D721Med (cell line): ENCODE measurements at regions not wholly inside any gene's neighbourhood (a gene's known extent, or its start where the extent isn't known, plus 50 kb on each side); places are given as distances from the start of the nearest gene placed in this dataset.

Experiments
- DNase-seq: peaks from one replicate; pipeline ENCODE4 v3.0.0; 2011; ENCODE audit warnings: low spot score; ENCODE audit not compliant: insufficient read length
- FAIRE-seq: peaks from 2 replicates; lab custom pipeline; 2011; peaks lifted over from hg19 to GRCh38; lab: Jason Lieb, UNC
- TF ChIP-seq, protein P1 (sequence below): IDR thresholded peaks from 2 replicates; pipeline ENCODE4 v1.5.1; 2012; ENCODE audit warnings: mild to moderate bottlenecking, control low read depth; ENCODE audit not compliant: insufficient read depth; ENCODE audit errors: missing control alignments

DNA sequence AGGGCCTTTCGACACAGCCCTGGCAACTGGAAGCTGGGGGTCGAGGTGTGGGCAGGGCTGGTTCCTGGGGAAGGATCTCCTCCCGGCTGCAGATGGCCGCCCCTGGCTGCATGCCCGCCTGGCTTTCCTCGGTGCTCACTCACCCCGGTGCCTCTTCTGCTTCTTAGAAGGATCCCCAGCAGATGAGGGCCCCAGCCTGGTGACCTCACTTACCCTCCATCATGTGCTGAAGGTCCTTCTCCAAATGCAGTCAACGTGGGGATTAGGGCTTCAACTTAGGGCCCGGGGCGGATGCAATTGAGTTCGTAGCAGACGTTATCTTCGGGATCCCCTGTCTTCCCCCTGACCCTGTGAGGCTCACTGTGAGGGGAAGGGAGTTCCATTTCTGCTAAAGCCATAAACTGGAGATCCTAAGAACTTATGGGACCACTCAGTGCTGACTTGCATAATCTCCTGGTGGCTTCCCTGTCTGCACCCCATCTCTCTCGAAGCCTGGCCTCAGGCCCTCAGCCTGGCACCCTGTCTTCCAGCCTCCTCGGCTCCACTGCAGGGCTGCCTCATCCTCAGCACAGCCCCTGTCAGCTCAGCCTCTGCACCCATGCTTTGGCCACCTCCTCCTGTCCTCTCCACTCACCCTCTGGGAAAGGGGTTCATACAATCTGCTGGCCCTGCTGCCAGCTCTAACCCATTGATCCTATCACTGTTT, 92.6 kb downstream of the THBS2 start:
- no peak for DNase-seq
- TF ChIP-seq, protein P1, sequence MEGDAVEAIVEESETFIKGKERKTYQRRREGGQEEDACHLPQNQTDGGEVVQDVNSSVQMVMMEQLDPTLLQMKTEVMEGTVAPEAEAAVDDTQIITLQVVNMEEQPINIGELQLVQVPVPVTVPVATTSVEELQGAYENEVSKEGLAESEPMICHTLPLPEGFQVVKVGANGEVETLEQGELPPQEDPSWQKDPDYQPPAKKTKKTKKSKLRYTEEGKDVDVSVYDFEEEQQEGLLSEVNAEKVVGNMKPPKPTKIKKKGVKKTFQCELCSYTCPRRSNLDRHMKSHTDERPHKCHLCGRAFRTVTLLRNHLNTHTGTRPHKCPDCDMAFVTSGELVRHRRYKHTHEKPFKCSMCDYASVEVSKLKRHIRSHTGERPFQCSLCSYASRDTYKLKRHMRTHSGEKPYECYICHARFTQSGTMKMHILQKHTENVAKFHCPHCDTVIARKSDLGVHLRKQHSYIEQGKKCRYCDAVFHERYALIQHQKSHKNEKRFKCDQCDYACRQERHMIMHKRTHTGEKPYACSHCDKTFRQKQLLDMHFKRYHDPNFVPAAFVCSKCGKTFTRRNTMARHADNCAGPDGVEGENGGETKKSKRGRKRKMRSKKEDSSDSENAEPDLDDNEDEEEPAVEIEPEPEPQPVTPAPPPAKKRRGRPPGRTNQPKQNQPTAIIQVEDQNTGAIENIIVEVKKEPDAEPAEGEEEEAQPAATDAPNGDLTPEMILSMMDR, result no peak
- FAIRE-seq, result no peak

DNA sequence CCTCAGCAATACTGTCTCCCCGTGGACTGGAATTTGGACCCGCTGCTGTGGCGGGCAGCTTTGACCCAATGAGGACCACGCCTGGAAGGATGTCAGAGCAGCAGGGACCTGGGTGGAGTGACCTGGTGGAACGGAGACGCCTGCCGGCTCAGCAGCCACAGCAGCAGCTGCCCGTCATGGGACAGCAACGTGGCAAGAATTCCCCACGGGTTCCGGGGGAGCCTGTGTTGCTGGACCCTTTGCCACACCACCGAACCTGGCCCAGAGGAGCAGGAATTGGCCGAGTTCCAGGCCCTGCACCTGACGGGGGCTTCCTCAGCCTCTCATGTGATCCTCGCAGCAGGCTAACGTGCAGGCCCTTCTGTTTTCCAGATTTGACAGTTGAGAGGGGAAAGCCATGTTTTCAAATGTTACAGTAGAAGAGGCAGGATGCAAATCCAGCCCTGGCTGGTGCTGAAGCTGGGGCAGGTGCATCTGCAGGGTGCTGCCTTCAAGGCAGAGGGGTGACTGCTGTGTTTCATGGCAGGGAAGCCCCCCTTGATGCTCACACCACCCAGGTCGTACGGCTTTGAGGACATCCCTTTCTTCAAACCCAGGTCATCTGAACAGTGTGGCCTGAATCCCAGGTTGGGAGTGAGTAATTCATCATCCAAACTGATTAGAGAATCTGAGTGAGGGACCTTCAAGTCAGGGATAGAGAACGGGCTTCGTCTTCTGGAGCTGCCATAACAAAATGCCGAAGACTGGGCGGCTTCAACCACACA, 93.4 kb downstream of the THBS2 start:
- TF ChIP-seq, protein P1, result no peak
- DNase-seq, result no peak
- FAIRE-seq, result no peak

DNA sequence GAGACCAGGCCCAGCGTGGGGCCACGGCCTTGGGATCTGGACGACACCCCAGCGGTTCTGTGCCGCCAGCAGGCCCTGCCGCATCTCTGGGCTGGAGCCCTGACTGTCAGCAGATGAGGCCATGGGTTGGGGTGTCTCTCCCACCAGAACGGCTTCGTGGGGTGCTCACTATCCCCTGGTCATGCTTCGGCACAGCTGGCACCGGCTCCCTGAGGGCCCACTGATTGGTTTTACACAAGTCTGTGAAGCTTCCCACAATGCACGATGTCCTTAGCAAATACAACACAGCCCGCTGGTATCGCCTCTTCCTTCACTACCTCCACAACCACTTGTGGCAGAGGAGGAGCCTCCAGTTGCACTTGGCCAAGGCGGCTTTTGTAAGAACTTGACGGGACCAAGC, 94.3 kb downstream of the THBS2 start:
- no peak for DNase-seq
- TF ChIP-seq, protein P1, result no peak
- FAIRE-seq, result no peak

DNA sequence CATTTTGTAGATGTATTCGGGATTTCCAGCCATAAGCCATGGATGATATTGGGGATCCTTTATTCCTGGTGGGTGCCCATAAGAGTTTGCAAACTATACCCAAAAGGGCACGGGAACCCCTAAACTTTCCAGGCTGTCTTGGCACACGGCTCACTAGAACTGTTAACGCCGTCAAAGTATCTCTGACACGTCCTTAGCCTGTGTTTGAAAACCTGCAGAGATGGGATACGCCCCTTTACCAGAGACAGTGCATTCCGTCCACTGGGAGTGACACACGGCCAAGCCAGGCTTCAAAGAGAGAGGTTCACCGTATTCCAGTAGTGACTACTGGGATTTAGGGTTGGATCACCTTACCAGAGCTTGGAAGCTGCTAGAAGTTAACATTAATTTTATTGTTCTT, 95.0 kb downstream of the THBS2 start:
- no peak for FAIRE-seq

DNA sequence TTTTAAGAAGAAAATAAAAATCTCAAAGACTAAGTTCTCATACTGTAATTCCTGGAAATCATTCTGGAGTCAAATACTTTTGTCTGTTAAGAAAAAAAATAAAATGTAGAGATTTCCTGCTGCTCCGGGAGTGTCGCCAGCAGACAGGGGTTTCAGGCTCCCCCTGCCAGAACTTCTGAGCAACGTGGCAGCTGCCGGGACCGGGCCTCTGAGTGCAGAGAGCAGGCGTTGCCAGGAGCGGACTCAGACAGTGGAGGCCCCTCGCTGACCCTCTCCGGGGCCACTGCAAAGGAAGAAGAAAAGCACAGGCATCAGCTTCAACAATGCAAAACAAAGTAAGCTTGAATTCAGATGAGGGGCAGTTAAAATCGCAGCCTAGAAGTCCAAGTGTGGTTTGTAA, 95.5 kb downstream of the THBS2 start:
- no peak for FAIRE-seq
- no peak for DNase-seq
- TF ChIP-seq, protein P1, result no peak

More for the DNA sequence above, 95.0 kb downstream of the THBS2 start:
- TF ChIP-seq, protein P1, result no peak
- no peak for DNase-seq

- DNase-seq, result no peak
- FAIRE-seq, result no peak
- TF ChIP-seq, protein P1, result no peak
These were observed 96.2 kb downstream of the THBS2 start for GRCh38 chr6:169157197-169158148.
